HFFc6 (cell line): ENCODE measurements at regions not wholly inside any gene's neighbourhood (a gene's known extent, or its start where the extent isn't known, plus 50 kb on each side); places are given as distances from the start of the nearest gene placed in this dataset.

Experiments used
- DNase-seq: peaks from one replicate; pipeline ENCODE4 v3.0.0-alpha.2; 2018
- H3K27ac Mint-ChIP-seq: 2 replicates; pipeline ENCODE4 v1.8.0; 2020; ENCODE audit warnings: mild to moderate bottlenecking, mixed read lengths
- H3K27me3 Mint-ChIP-seq: 2 replicates; pipeline ENCODE4 v1.8.0; 2021; ENCODE audit warnings: mild to moderate bottlenecking, moderate library complexity, mixed read lengths; ENCODE audit not compliant: insufficient read depth
- H3K36me3 Mint-ChIP-seq: 2 replicates; pipeline ENCODE4 v1.8.0; 2021; ENCODE audit warnings: low read depth, mixed read lengths
- H3K4me1 Mint-ChIP-seq: 2 replicates; pipeline ENCODE4 v1.8.0; 2020; ENCODE audit warnings: low read depth, mixed read lengths
- H3K4me3 Mint-ChIP-seq: 2 replicates; pipeline ENCODE4 v1.8.0; 2020; ENCODE audit warnings: mild to moderate bottlenecking, moderate library complexity, mixed read lengths
- H3K9me3 Mint-ChIP-seq: 2 replicates; pipeline ENCODE4 v1.8.0; 2020; ENCODE audit warnings: mild to moderate bottlenecking, mixed read lengths
- TF ChIP-seq, protein P1 (sequence below): fragments of 200-600 bp; sonication (generic); IDR thresholded peaks from 2 replicates; pipeline ENCODE4 v1.5.0; 2021; ENCODE audit warnings: antibody characterized with exemption, mild to moderate bottlenecking

DNA sequence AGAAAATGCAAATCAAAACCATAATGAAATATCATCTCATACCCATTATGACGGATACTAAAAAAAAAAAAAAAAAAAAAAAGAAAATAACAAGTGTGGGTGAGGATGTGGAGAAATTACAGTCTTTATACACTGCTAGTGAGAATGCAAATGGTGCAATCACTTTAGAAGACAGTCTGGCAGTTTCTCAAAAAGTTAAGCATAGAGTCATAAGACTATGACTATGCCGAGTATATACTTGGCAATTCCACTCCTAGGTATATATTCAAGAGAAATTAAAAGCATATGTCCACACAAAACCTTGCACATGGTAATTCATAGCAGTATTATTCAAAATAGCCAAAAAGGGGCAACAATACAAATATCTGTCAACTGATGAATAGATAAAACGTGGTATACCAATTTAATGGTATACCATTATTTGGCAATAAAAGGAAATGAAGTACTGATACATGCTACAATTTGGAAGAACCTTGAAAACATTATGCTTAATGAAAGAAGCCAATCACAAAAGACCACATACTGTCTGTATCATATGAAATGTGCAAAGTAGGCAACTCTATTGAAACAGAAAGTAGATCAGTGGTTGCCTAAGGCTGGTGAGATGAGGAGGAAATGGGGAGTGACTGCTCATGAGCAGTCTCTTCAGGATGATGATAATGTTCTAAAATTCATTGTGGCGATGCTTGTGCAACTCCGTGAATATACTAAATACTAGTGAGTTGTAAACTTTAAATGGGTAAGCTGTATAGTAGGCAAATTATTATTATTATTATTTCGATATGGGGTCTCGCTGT, 90.1 kb upstream of the NANOS1 start:
- H3K4me3 Mint-ChIP-seq: no peak overlapping the region
- peaks cover 13% of the 10 kb centered on the region for H3K27me3 Mint-ChIP-seq
- peaks cover 23% of the 10 kb centered on the region for H3K4me1 Mint-ChIP-seq
- no peaks in the 10 kb centered on the region; the same call in 1 of the 2 replicates for H3K9me3 Mint-ChIP-seq
- no peaks in the 10 kb centered on the region for H3K36me3 Mint-ChIP-seq
- TF ChIP-seq, protein P1, sequence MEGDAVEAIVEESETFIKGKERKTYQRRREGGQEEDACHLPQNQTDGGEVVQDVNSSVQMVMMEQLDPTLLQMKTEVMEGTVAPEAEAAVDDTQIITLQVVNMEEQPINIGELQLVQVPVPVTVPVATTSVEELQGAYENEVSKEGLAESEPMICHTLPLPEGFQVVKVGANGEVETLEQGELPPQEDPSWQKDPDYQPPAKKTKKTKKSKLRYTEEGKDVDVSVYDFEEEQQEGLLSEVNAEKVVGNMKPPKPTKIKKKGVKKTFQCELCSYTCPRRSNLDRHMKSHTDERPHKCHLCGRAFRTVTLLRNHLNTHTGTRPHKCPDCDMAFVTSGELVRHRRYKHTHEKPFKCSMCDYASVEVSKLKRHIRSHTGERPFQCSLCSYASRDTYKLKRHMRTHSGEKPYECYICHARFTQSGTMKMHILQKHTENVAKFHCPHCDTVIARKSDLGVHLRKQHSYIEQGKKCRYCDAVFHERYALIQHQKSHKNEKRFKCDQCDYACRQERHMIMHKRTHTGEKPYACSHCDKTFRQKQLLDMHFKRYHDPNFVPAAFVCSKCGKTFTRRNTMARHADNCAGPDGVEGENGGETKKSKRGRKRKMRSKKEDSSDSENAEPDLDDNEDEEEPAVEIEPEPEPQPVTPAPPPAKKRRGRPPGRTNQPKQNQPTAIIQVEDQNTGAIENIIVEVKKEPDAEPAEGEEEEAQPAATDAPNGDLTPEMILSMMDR: no peak
- H3K27ac Mint-ChIP-seq: no peak overlapping the region
- no peak for DNase-seq

DNA sequence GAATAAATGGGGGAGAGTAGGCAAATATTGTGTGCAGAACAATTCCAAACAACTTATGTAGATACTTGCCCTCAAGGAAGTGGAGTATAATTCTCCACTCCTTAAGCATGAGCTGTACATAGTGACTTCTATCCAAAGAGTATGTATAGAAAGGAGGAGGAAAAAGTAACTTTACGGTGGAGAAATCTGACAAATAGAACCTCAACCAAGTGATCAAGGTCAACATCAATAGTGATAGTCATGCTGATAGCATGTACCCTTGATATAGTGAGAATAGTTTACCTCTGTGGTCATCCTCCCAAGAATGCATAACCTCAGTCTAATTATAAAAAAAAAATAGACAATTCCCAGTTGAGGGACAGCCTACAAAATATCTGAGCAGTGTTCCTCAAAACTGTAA, 89.1 kb upstream of the NANOS1 start:
- TF ChIP-seq, protein P1: no peak
- Mint-ChIP-seq H3K27ac (no peak overlapping the region), H3K27me3 (peaks cover 12% of the 10 kb centered on the region), H3K4me1 (peaks cover 23% of the 10 kb centered on the region), H3K9me3 (no peaks in the 10 kb centered on the region; the same call in 1 of the 2 replicates), H3K36me3 (no peaks in the 10 kb centered on the region), H3K4me3 (no peak overlapping the region)
- DNase-seq: no peak

DNA sequence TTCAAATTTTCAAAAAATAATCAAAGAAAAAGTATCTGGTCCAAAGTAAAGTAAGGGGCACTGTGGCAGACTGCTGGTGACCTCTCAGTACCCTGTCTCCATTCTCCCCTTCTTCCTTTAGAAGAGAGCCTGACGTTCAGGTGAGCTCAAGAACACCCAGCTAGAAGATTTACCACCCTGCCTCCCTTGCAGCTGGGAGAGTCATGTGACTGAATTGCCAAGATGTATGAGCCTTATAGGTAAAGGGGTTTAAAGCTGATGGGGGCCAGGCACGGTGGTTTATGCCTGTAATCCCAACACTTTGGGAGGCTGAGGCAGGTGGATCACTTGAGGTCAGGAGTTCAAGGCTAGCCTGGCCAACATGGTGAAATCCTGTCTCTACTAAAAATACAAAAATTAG, 86.3 kb upstream of the NANOS1 start:
- no peak overlapping the region for H3K27ac Mint-ChIP-seq
- peaks cover 31% of the 10 kb centered on the region for H3K4me1 Mint-ChIP-seq
- no peaks in the 10 kb centered on the region; the same call in 1 of the 2 replicates for H3K9me3 Mint-ChIP-seq
- no peak for DNase-seq
- TF ChIP-seq, protein P1: no peak
- H3K36me3 Mint-ChIP-seq: no peaks in the 10 kb centered on the region
- peaks cover 12% of the 10 kb centered on the region for H3K27me3 Mint-ChIP-seq
- H3K4me3 Mint-ChIP-seq: no peak overlapping the region

DNA sequence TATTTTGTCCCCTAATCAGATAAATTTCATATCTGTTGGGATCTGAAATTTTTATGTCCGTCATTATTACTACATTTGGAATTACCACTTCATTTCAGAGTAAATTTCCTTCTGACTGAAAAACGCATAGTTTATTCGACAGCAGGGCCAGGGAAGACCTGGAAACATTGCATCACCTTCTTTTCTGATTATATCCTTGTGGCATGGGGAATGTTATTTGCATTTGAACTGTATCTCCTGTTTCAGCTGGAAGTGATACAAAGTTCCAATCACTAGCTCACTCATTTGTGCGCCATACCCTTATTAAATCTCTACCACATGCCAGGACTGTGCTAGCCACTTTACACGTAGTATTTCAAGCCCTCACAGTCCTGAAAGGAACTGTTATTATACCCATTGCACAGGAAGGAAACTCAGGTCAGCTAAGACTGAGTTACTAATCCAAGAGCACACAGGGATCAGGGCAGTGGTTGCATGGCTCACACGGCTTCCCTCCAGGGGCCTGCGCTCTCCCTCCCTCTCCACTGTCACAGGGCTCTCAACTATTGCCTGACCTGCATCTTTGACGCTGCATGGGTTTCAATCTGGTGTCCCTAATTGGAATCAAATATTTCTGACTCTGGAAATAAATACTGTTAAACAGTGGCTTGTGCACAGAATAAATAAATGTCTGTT, 84.4 kb upstream of the NANOS1 start:
- Mint-ChIP-seq H3K27ac (no peak overlapping the region), H3K4me3 (no peak overlapping the region), H3K36me3 (no peaks in the 10 kb centered on the region), H3K9me3 (no peaks in the 10 kb centered on the region; the same call in 1 of the 2 replicates), H3K27me3 (peaks cover 12% of the 10 kb centered on the region), H3K4me1 (peaks cover 28% of the 10 kb centered on the region)
- DNase-seq: no peak
- TF ChIP-seq, protein P1: no peak

DNA sequence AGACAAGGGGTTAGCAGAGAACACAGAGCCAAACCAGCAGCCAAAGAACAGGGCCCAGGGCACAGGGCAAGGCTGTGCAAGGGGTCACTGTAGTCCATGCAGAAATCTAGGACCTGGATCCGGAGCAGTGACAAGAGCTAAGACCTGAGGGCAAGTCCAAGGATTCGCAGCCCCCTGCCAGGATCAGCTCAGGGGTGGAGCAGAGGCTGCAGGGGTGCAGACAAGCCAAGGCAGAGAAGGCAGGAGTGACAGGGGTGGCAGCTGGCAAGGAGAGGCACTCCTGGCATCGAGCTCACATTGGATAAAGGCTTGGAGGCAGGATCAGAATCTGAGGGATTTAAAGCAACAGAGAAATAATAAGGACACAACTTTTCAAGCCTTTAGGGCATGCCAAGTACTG, 80.7 kb upstream of the NANOS1 start:
- H3K4me3 Mint-ChIP-seq: no peak overlapping the region
- DNase-seq: no peak
- H3K27me3 Mint-ChIP-seq: peaks cover 17% of the 10 kb centered on the region
- H3K27ac Mint-ChIP-seq: no peak overlapping the region
- no peaks in the 10 kb centered on the region for H3K9me3 Mint-ChIP-seq
- peaks cover 23% of the 10 kb centered on the region for H3K4me1 Mint-ChIP-seq
- H3K36me3 Mint-ChIP-seq: no peaks in the 10 kb centered on the region
- TF ChIP-seq, protein P1: no peak
